GM21447 (cell line): ENCODE measurements at regions not wholly inside any gene's neighbourhood (a gene's known extent, or its start where the extent isn't known, plus 50 kb on each side); places are given as distances from the start of the nearest gene placed in this dataset.
"Not testable (repeated sequence)": the region's sequence is repeated elsewhere in the genome, so short reads cannot be mapped to it uniquely, and the experiment has no call there.

Experiments
- ATAC-seq: cut with Tn5 transposase; IDR thresholded peaks from one replicate; pipeline ENCODE4 v1.9.1; 2021; ENCODE audit not compliant: unreplicated experiment

- ATAC-seq: peak; percentile 83
Measured at GRCh38 chr2:8229546-8229986, 452.3 kb upstream of the ID2 start.

DNA sequence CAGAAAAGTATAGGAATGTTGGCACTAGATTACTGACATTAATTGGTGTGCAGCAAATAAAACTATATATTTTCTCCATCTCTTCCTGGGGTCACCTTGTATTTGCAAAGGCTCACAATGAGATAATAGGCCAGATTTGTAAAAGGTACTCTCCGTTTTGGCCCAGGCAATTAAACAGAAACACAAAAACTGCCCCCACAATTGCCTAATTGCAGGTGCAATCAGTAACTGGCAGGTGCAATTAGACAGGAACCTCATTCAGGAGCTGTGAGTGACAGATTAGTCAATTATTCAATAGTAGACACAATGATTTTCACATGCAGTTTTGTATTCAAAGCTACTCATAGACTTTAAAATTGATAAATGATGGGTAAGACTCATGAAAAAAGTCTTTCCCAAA lies 451.4 kb upstream of the ID2 start:
- ATAC-seq: no peak

GRCh38 chr2:8231902-8232301 lies 450.0 kb upstream of the ID2 start:
- no peak for ATAC-seq

- ATAC-seq: no peak
Measured at GRCh38 chr2:8232871-8233270, 449.0 kb upstream of the ID2 start.

- peak; percentile 38 for ATAC-seq
Measured at GRCh38 chr2:8234253-8234652, 447.6 kb upstream of the ID2 start.

DNA sequence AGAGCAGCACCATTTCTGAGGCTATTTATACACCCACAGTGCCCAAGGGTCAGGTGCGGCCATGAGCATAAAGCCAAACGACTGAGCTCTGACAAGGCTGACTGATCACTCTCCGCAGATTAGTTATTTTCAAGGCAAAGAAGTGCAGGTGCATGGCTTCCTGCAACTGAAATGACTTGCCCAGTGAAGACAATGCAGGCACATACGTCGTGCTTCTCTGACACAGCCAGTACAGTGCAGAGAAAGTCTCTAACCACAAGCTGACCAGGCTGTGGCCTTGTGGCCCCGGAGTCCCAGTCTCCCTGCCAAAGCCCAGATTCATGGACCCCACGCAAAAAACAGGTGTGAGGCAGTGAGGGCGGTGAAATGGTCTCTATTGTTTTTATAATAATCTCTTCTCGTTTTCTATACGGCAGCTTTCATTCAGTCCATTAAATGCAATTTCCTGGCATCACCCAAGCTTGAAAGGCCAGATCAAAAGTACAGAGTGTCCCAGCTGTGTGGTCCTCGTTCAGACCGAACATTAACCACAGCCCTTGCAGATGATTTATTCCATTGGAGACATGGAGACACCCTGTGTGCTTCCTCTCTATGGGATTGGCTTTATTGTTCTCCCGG lies 447.0 kb upstream of the ID2 start:
- peak; percentile 91 for ATAC-seq

GRCh38 chr2:8235419-8235818 lies 446.4 kb upstream of the ID2 start:
- no peak for ATAC-seq

DNA sequence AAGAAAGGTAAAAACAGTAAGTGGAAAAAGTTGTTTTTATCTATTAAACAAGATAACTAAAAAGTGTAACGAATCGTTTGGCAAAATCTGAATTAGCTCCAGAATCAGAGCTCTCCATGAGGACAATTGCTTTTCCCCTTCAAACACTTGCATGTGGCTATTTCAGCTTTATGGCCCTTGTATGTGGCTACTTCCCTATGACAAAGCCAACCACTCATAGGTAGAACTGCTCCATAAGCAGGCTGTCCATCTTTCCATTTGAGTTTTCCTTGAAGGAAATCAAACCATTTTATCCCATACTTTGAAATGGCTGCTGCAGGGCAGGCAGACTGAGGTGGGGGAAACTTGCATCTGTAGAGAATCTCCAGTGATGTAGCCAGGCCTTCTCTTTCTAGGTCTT lies 445.5 kb upstream of the ID2 start:
- ATAC-seq: no peak

- no peak for ATAC-seq
Measured at GRCh38 chr2:8238521-8239230, 443.2 kb upstream of the ID2 start.

DNA sequence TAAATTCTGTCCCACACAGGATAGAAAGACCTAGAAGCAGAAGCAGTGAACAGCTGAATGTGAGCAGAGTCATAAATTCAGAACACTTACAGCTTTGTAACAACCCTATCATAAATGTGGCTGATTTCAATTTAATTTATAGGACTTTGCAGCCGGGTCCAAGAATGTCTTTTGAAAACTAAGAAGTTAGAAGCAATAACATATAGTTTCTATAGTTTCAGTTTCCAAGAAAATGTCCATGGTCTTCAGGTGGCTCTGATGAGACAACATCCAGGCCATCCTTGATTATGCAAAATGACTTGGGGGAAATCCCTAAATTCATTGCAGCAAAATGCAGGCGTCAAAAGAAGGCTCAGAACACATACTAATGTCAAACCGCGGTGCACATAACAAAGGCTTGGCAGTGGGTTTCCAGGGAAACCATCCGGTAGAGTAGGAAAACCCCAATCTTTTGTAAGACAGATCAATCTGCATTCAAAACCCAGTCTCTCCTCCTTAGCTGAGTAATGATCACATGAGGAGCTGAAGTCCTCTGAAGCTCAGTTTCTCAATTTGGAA lies 442.2 kb upstream of the ID2 start:
- no peak for ATAC-seq

- ATAC-seq: no peak
Measured at GRCh38 chr2:8241317-8241716, 440.5 kb upstream of the ID2 start.

- no peak for ATAC-seq
Measured at GRCh38 chr2:8242739-8243138, 439.1 kb upstream of the ID2 start.

DNA sequence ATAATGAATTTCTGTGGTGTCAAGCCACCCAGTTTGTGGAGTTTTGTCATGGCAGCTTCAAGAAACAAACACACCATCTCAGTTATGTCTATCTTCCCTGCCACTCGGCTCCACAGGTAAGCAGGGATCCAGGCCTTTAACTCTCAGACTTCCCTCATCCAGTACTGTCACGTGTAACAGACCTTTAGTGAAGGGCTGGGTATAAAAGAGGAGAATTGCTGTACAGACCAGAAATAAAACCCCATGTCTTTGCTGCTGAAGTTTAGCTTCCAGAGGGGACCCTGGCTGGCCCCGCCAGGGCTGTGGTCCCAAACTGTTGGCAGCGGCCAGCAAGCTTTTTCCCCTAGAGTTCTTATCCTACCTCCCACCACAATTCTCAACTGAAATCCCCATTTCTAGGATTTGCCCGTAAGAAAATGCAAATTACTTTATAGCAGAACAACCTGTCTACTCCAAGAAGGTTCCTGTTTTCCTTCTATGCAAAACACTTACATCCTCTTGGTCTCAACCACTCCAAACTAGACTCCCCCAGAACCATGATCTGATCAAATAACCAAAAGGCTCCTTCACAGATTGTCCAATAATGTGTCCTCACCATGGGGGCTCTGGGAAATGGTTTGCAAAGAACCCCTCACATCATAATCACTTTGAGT lies 438.0 kb upstream of the ID2 start:
- no peak for ATAC-seq

- no peak for ATAC-seq
Measured at GRCh38 chr2:8244639-8245038, 437.2 kb upstream of the ID2 start.

DNA sequence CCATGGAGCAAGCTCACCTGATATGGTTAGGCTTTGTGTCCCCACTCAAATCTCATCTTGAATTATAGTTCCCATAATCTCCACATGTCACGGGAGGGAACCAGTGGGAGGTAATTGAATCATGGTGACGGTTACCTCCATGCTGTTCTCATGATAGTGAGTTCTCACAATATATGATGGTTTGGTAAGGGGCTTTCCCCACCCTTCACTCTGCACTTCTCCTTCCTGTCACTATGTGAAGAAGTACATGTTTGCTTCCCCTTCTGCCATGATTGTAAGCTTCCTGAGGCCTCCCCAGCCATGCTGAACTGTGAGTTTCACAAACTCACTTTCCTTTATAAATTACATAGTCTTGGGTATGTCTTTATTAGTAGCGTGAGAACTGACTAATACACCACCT lies 435.7 kb upstream of the ID2 start:
- no peak for ATAC-seq

- no peak for ATAC-seq
Measured at GRCh38 chr2:8247905-8248622, 433.8 kb upstream of the ID2 start.

DNA sequence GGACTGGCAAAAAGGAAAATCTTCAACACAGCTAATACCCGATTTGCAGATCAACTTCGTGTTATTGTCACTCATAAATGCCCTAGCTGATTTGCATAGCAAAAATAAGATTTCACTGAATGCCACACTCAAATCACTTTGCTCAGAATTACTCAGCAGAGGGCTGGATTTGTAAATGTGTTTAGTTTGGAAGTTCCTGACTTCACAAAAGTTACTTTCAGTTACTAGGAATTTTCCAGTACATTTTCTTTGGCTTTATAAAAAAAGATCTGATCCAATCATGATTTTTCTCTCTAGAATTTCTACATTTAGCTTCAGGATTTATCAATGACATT lies 433.3 kb upstream of the ID2 start:
- ATAC-seq: no peak

DNA sequence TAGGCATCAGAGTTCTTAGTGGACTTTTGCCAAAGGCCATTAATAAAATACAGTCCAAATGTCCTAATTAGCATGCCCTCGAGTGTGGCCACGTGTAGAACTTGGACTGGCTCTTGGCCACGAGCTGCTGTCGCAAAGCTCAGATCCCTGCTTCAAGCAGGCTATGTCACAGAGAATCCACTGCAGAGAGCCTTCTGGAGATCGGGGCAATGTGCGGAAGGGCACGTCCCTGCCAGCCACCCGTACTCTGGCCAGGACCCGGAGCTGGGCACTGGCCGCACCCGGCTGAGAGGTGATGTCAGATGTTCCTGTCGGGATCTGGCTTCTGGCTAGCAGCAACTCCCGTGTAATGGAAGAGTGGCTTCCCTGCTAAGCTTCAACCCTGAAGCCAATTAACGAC lies 432.7 kb upstream of the ID2 start:
- no peak for ATAC-seq

DNA sequence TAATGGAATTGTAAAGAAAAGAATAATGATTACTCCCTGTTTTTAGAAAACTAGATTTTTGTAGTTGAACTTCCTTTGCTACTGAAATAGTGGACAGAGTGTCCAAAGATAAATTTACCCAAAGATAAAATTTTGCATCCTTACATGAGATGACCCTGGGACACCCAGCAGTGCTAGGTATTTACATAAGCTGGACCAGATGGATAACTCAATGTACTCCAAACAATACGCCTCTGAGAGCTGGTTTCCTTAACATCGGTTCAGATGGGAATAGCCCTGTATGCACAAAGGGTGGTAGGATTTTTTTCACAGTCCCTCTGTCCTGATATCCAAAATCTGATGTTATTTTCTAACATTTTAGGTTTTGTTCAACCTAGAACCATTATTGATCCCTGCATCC lies 432.1 kb upstream of the ID2 start:
- ATAC-seq: no peak

GRCh38 chr2:8250290-8250689 lies 431.6 kb upstream of the ID2 start:
- ATAC-seq: not testable (repeated sequence)

- ATAC-seq: no peak
Measured at GRCh38 chr2:8251291-8251690, 430.6 kb upstream of the ID2 start.

DNA sequence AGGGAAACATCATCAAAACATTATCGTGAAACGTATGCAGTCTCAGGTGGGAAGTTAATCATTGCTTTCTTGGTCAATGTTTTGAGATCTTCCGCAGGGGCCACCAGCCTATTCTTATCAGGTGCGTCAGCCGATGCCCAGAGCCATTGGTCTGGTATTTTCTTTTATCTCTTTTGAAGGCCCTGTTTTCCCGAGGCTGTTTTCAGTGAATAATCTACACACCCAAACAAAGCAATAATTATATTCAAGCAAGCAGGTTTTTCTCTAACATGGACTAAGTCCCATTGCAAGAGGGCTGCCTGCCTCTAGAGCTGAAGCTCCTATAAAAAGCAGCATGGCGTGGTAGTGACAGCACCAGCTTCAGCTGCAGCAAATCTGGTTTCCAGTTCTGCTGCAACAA lies 430.0 kb upstream of the ID2 start:
- ATAC-seq: no peak
